DMS53 (cell line): ENCODE measurements at regions not wholly inside any gene's neighbourhood (a gene's known extent, or its start where the extent isn't known, plus 50 kb on each side); places are given as distances from the start of the nearest gene placed in this dataset.
"Not testable (repeated sequence)": the region's sequence is repeated elsewhere in the genome, so short reads cannot be mapped to it uniquely, and the experiment has no call there.

Experiments used
- DNase-seq: peaks from one replicate; lab custom pipeline; 2025; lab: John Stamatoyannopoulos, UW

DNA sequence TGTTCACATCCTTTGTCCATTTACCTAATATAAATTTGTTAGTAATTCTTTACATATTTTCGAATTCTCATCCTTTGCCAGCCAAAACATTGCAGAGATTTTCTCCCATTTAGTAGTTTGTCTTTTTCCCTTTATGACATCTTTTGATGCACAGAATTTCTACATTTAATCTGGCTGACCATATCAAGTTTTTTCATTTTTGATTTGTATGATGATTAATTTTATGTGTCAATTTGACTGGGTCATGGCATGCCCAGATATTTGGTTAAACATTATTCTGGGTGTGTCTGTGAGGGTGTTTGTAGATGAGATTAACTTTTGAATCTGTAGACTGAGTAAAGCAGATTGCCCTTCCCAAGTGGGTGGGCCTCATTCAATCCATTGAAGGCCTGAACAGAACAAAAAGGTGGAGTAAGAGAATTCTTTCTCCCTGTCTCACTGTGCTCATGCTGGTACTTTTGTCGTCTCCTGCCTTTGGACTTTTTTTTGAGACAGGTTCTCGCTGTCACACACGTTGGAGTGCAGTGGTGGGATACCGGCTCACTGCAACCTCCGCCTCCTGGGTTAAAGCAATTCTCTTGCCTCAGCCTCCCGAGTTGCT is 72.1 kb upstream of the EPB41L1 start:
- DNase-seq: no peak

DNA sequence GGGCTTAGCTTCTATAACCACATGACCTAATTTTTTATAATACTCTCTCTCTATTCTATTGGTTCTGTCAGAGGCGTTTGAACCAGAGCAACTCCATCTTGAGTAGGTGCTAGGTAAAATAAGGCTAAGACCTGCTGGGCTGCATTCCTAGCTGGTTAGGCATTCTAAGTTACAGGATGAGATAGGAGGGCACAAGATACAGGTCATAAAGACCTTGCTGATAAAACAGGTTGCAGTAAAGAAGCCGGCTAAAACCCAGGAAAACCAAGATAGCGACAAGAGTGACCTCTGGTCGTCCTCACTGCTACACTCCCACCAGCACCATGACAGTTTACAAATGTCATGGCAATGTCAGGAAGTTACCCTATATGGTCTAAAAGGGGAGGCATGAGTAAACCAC is 71.3 kb upstream of the EPB41L1 start:
- not testable (repeated sequence) for DNase-seq

GRCh38 chr20:36084356-36084755 is 70.2 kb upstream of the EPB41L1 start:
- no peak for DNase-seq

GRCh38 chr20:36084897-36085613 is 69.5 kb upstream of the EPB41L1 start:
- DNase-seq: no peak

- peak; percentile 45 for DNase-seq
These were observed 68.8 kb upstream of the EPB41L1 start for GRCh38 chr20:36085686-36086267.

- DNase-seq: no peak
These were observed 67.8 kb upstream of the EPB41L1 start for GRCh38 chr20:36086767-36087166.

GRCh38 chr20:36090223-36090622 is 64.3 kb upstream of the EPB41L1 start:
- no peak for DNase-seq

- DNase-seq: no peak
These were observed 62.8 kb upstream of the EPB41L1 start for GRCh38 chr20:36091561-36092397.

GRCh38 chr20:36092398-36093024 is 62.0 kb upstream of the EPB41L1 start:
- peak; percentile 61 for DNase-seq

- peak; percentile 84 for DNase-seq
These were observed 61.3 kb upstream of the EPB41L1 start for GRCh38 chr20:36093025-36093803.

DNA sequence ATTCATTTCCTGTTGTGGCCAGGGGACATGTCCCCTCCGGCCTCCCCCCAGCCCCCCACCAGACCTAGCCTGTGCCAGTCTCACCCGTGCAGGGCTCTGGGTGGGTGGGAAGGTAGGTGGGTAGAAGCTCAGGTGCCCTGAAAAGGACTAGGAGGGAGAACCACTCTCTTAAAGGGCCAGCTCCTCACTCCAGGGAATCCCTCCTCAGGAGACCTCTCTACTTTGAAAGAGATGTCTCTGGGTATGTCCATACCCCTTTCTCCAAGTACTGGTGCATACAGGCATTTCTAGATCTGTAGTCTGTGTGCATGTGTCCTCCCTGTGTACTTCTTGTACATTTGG is 60.8 kb upstream of the EPB41L1 start:
- DNase-seq: no peak

DNA sequence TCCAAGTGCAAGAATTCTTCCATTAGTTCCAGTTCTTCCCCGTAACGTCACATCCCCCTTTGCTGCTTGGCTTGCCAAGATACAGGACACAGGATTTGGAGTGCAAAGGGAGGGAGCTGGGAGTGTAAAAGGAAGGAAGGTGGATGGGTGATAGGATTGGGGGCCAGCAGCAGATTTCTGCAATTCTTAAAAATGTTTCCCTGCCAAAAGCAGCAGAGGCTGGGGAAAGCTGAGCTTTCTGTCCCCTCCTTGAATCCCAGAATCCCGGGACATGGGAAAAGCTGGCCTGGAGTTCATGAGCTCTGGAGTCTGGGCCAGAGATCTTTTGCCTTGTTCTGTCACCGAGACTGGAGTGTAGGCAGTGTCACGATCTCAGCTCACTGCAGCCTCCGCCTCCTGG is 60.0 kb upstream of the EPB41L1 start:
- DNase-seq: no peak

DNA sequence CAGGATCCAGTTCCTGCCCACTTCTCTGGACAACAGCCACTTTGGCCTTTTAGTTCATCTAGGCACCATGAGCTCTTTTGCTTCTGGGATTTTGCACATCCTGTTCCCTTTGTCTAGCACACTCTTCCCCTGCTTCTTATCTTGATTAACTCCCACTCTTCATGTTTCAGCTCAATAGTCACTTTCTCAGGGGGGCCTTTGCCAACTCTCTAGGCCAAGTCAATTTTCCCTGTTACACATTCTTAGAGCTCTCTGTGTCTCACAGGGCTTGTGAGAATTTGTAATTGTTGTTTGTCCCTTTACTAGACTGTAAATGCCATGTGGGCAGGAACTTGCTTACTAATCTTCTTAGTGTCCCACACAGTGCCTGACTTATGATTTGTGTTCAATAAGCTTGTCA is 58.1 kb upstream of the EPB41L1 start:
- DNase-seq: no peak

GRCh38 chr20:36097337-36098151 is 57.0 kb upstream of the EPB41L1 start:
- DNase-seq: peak; percentile 70

GRCh38 chr20:36098364-36098763 is 56.2 kb upstream of the EPB41L1 start:
- DNase-seq: no peak

DNA sequence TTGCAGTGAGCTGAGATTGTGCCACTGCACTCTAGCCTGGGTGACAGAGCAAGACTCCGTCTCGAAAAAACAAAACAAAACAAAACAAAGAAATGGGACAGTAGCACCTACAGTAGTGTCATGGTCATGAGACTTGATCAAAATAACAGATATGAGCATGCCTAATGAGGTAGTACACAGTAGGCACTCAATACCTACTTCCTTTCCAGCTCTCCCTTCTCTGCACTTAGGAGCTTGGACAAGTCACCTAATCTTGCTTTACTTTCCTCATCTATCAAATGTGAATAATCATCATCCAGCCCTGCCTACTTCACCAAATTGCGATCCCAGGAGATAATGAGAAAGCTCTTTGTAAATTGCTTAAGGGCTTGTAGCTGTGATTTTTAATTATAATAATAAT is 55.4 kb upstream of the EPB41L1 start:
- DNase-seq: no peak

GRCh38 chr20:36101192-36101591 is 53.3 kb upstream of the EPB41L1 start:
- DNase-seq: peak; percentile 93

DNA sequence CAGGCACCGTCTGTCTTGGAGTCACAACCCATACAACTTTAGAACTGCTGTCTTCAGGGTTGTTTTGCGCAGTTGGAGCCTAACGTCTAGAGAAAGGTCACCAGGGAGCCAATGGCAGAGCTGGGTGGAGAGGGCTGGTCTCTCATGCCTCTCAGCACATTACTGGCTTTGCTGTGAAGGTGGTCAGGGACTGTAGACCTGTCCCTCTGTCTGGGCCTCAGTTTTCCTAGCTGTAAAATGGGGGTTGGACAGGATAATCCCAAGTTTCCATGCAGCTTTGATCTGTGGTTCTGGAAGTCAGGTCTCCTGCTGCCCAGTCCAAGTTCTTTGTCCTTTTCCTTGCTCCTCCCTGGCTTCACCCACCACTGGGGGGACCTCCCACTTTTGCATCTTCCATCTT is 52.2 kb upstream of the EPB41L1 start:
- DNase-seq: no peak

DNA sequence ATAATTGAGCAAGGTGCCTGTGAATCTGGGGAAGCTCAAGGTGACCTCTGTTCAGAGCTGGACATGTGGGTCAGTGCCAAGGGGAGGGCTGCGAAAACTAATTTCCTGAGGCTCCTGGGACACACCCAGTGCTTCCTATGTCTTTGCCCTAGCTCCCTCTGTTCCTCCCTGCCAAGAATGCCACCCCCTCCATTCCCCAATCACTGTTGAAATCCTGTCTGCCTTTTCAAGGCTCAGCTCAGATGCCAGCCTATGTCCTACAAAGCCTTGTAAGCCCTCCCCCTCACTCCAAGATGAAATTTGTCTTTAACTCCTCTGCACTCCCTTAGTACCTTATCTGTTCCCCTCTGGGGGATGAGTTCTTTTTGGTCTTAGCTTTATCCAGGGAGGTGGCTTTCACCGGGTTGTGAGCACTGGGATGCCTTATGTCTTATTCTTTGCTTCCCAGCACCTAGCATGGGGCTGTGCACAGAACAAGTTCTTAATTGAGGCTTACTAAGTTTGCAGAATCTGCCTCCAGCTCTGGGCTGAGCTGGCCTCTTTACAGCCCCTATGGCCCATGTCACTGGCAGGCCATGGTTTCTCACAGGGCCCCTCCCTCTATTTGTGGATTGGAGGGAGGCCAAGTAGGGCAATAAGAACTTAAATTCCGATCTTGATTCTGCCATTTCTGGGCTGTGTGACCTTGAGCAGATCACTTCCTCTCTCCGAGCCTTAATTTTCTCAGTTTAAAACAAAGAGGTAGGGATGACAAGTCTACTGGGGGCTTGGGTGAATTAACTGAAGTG is 51.5 kb upstream of the EPB41L1 start:
- DNase-seq: no peak

- DNase-seq: no peak
These were observed 50.3 kb upstream of the EPB41L1 start for GRCh38 chr20:36104244-36104643.
